ENCODE measurements at regions not wholly inside any gene's neighbourhood (a gene's known extent, or its start where the extent isn't known, plus 50 kb on each side); places are given as distances from the start of the nearest gene placed in this dataset.

GRCh38 chr2:144686518-144687215 is 166.7 kb upstream of the ZEB2 start:
- no peak for DNase-seq (ENCODE audit: low read depth)

GRCh38 chr2:144683966-144684365 is 164.0 kb upstream of the ZEB2 start:
- no peak for DNase-seq (ENCODE audit: low read depth)

GRCh38 chr2:144683107-144683753 is 163.3 kb upstream of the ZEB2 start:
- DNase-seq (ENCODE audit: low read depth) = no peak

GRCh38 chr2:144682248-144682647 is 162.3 kb upstream of the ZEB2 start:
- no peak for DNase-seq (ENCODE audit: low read depth)

DNA sequence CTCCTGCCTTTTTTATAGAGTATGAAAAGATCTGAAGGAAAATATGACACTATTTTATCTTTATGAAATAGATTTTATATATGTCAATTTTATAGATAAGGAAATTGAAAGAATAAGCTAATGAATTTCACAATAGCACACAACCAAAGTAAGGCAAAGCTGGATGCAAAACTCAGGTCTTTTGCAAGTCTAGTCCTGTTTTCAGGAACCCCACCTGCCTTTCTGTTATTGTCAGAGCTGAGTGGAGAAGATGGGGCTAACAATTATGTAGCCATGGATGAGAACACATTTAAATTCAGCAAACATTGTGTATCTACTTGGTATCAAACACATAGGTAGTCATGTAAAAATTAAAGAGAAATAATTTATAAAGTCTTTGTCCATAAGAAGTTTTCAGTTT is 161.5 kb upstream of the ZEB2 start:
- no peak for DNase-seq (ENCODE audit: low read depth)

GRCh38 chr2:144679942-144680341 is 160.0 kb upstream of the ZEB2 start:
- DNase-seq (ENCODE audit: low read depth) = no peak

- no peak for DNase-seq (ENCODE audit: low read depth)
Observed at GRCh38 chr2:144678736-144679135, 158.8 kb upstream of the ZEB2 start.

GRCh38 chr2:144675731-144676130 is 155.8 kb upstream of the ZEB2 start:
- no peak for DNase-seq (ENCODE audit: low read depth)

GRCh38 chr2:144675331-144675730 is 155.4 kb upstream of the ZEB2 start:
- DNase-seq (ENCODE audit: low read depth) = no peak

- DNase-seq (ENCODE audit: low read depth) = no peak
Observed at GRCh38 chr2:144674071-144674470, 154.2 kb upstream of the ZEB2 start.

- DNase-seq (ENCODE audit: low read depth) = no peak
Observed at GRCh38 chr2:144673456-144673855, 153.5 kb upstream of the ZEB2 start.

DNA sequence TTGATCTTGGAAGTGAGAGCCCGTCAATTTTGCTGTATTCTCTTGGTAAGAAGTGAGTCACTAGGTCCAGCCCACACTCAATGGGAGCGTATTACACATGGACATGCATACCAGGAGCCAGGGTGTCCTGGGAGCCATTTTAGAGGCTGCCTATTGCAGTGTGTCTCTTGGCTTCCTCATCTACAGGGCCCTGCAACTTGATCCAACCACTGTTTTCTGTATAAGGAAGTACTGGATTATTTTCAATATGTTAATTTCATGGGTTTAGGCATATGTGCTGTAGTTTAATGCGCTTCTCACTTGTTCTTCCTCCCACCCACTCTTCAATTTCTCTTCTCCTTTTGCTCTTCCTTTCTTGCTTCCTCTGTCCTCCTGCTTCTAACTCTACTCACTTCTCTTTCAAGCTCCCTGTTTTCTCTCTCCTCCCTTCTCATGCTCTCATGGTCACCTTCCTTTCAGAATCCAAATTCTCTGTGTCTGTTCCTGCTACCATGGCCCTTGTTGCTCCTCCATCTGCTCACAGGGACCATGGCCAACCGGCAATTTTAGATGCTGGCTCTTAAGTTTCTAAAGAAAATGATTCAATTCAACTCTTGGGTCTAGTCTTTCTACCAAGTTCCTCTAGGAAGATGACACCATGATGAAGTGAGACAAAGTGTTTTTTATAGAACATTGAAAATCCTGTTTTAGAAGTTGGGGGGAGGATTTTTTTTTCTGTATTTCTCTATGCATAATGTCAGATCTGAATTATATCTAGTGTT is 152.0 kb upstream of the ZEB2 start:
- DNase-seq (ENCODE audit: low read depth) = no peak

DNA sequence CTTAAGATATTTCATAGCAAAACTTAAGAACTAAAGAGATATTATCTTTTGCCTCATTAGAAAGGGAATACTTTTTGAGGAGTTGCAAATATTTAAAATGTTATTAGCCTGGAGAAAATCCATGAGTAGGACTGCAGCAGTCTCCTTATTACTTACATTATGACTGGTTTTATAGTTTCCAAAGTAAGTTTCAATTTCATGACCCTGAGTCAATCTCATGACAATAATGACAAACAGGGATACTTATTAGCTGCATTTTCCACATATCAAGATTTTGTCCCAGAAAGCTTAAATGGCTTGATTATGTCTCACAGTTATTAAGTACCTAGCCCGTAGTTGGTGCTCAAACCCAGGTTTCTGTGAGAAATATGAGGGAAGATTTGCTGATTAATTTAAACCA is 150.8 kb upstream of the ZEB2 start:
- no peak for DNase-seq (ENCODE audit: low read depth)

DNA sequence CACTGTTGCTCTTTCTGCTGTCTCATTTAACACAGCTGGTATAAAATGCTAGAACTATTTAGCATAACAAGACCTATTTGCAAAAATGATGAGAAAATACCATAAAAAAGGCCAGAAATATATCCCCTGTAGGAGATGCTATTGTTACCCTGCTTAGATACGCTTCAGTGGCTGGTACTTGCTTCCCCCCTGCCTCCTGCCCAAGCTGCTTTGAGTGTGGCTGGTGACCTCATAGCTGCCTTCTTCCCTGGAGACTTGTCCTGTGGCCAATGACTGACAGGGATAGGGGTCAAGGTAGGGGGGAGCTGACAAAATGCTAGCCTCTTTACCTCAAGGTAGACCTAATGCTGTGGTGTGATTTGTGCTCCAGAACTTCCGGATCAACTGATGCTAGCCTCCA is 150.2 kb upstream of the ZEB2 start:
- no peak for DNase-seq (ENCODE audit: low read depth)

DNA sequence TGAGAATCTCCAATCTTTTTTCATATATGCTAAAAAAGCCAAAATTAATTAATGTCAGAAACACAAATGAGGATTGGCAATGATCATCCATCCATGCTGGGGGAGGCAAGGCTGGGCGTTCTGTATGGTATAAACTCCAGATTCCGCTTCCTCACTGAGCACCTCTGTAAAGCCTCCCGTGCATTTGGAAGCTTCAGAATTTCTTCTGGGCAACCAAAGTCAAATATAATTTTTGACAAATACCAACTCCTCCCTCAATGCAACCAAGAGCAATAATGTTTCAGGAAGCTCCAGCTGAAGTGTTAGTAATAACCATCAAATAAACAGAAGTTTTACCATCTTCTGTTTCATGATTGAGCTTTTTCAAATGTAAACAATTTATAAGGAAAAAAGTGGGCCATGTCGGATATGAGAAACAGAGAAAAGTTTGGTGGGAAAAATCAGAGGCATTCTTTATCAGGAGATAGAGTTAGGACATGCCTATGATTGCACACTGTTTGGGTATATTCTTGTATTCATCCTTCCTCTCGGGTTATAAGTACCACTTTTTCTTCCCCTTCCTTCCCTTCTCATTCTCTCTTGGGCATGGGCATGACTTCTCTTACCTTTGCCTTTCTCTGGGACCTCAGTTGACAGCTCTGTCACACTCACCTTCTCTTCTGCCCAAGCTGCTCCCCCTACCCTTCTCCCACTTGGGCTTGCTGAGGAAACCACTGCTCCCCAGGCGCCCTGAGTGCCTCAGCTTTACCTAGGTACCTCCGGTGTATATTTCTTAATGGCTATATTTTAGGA is 149.5 kb upstream of the ZEB2 start:
- DNase-seq (ENCODE audit: low read depth) = no peak

- no peak for DNase-seq (ENCODE audit: low read depth)
Observed at GRCh38 chr2:144668493-144669110, 148.7 kb upstream of the ZEB2 start.

DNA sequence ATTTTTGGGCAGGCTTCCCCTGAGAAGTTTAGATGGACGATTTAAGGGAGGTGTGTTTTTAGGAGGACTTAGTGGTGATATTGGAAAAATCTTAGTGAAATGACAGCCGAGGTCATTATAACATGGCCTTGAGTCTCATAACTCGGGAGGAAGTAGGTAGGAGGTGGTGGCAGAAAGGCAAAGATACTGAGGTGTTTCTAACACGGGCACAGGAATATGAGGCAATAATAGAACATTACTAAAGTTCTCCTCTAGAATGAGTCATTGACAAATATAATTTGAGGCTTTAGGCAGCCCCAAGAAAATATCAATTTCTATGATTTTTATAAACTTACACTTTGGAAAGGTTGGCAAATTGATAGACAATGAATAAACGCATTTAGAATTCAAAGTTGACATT is 146.1 kb upstream of the ZEB2 start:
- no peak for DNase-seq (ENCODE audit: low read depth)

- DNase-seq (ENCODE audit: low read depth) = no peak
Observed at GRCh38 chr2:144663207-144663606, 143.3 kb upstream of the ZEB2 start.

- DNase-seq (ENCODE audit: low read depth) = no peak
Observed at GRCh38 chr2:144660518-144661316, 140.8 kb upstream of the ZEB2 start.

DNA sequence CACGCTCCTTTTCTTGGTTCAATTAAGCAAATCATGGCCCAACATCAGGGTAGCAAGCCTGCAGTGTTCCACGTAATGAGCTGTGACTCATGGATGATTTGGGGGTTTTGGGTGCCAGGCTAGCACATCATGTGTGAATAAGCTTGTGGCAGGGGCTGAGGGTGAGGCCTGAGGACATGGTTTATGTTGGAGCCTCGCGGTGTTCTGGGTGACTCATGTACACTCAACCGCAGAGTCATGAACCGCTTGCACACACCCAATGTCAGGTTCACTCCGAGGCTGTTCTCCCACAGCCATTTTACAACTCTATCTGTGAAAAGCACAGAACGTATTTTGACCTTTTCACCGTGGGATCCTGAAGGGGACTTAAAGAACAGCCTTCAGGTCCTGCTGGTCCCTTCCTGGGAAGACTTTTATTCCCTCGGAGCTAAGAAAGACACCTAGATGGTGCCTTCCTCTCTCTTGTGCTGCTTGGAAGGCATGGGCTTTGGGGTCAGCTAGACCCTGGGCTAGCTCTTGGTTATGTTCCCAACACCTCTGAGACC is 139.9 kb upstream of the ZEB2 start:
- peak; percentile 39 for DNase-seq (ENCODE audit: low read depth)

DNA sequence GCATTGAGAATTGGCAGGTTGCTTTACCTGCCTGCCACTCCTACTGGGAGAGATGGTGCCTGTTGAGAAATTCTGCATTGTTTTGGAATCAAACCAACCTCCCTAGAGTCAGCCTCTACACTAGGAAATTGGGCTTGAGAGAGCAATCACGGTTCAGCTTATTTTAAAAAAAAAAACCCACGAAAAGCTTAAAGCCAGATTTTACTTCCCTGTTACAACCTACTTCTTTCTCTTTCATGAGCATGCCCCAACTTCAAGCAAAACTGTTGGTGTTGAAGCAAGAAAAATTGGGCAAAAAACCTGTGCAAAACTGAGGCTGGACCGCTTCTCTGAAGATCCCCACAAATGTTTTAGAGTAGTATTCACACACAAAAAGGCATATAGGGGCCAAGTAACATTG is 134.6 kb upstream of the ZEB2 start:
- no peak for DNase-seq (ENCODE audit: low read depth)
